ENCODE measurements at regions not wholly inside any gene's neighbourhood (a gene's known extent, or its start where the extent isn't known, plus 50 kb on each side); places are given as distances from the start of the nearest gene placed in this dataset.
"Not testable (repeated sequence)": the region's sequence is repeated elsewhere in the genome, so short reads cannot be mapped to it uniquely, and the experiment has no call there.

GRCh38 chr5:51559921-51560658, 176.8 kb downstream of the ISL1 start:
- DNase-seq = no peak

DNA sequence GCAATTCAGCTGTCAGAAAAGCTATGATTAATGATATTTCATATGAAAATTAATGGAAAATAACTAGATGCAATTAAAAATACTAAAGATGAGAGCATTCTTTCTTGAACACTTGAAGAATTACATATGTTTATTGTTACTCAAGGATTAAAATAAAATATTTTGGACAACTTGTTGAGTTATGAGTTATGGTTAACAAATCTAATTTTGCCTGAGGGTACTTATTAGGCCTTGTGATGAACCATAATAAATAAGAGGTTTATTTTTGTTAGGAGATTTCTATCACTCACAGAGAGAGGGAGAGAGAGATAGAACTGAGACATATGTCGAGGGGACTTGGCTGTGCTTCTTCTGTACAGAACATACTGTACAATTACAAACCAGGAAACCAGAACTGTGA, 183.7 kb downstream of the ISL1 start:
- DNase-seq = no peak

DNA sequence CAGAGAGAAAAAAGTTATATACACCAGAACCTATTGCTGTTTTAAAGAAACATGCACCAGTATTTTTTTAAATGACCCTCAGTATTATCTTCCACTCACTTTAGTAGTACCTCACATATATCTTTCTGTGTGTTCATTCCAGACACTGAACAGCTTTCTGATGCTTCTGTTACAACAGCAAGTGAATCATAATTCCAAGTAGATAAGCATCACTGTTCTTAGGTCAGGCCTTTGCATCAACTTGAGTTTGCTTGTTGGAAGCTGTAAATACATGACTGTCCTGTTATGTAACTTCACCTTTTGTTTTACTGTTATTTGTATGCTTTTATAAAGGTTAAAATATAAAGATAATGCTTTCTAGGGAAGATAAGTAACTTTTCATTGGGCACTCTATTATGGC, 184.4 kb downstream of the ISL1 start:
- no peak for DNase-seq

- DNase-seq = no peak
These were observed 190.6 kb downstream of the ISL1 start for GRCh38 chr5:51573835-51574234.

- no peak for DNase-seq
These were observed 199.7 kb downstream of the ISL1 start for GRCh38 chr5:51582871-51583394.

GRCh38 chr5:51598026-51598425, 214.8 kb downstream of the ISL1 start:
- no peak for DNase-seq

DNA sequence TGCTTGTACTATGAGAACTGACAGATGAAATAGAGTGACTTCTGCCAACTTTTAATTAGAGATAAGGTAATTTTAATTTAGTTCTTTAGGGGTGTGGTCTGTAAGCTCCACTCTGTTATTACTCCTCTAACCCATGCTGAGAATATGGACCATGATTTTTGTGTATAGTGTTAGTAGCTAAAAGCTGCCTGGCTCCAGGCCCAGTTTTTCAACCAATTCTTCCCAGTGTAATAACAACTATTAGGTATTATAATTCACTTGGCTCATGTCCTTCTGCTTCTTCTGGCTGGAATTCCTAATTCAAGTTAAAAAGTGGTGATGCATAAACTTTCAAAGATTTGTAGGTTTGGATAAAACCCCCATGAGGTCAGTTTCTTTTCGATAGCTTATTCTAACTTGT, 216.3 kb downstream of the ISL1 start:
- DNase-seq = peak; percentile 53

- no peak for DNase-seq
These were observed 221.1 kb downstream of the ISL1 start for GRCh38 chr5:51604324-51604723.

DNA sequence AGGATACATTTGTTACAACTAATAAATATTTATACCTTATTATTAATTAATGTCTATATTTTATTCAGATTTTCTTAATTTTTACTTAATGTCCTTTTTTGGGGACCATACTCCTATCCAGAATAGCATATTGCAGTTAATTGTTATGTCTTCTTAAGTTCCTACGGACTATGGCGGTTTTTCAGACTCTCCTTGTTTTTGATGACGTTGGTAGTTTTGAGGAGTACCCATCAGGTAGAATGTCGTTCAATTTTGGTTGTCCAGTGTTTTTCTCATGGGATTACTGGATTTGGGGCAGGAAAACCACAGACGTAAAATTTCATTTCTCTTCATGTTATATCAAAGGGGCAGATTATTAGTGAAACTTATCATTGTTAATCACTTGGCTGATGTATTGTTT, 223.7 kb downstream of the ISL1 start:
- no peak for DNase-seq

- no peak for DNase-seq
These were observed 235.0 kb downstream of the ISL1 start for GRCh38 chr5:51618234-51618633.

DNA sequence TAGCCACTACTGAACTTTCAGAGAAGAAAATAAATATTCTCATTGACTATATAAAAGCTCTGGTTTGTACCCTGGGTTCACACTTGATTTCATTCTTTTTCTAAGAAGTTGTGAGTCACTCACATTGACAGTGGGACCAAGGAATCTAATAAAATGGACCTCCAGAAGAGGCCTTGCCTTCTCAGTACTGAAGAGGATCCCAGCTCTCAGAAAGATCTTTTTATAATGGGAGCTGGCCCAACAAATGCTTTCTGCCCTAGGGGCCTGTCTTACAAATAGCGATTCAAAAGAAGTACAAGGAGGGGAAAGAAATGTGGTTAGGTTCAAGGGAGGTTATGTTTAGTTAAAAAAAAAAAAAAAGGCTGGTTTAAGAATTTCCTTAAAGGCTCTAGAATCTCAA, 237.9 kb downstream of the ISL1 start:
- DNase-seq = no peak

GRCh38 chr5:51622161-51622790, 239.0 kb downstream of the ISL1 start:
- no peak for DNase-seq

DNA sequence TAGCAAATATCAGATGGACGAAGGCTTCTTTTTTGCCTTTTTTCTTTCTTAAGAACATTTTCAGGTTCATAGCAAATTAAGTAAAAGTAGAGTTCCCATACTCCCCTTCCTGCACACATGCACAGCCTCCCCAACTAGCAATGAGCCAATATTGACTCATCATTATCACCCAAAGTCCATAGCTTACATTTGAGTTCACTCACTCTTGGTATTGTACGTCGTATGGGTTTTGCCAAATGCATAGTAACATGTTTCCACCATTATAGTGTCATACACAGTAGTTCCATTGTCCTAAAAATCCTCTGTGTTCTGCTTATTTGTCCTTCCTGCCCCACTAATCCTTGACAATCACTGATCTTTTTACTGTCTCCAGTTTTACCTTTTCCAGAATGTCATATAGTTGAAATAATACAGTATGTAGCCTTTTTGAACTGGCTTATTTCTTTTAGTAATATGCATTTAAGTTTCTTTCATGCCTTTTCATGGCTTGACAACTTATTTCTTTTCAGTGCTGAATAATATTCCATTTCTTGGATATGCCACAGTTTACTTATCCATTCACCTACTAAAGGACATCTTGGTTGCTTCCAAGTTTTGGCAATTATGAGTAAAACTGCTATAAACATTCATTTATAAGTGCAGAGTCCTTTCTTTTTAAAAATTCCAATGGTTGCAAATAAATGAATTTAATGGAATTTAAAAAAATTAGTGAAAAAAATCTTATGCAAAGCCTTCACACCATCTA, 242.1 kb downstream of the ISL1 start:
- no peak for DNase-seq

GRCh38 chr5:51632027-51632426, 248.8 kb downstream of the ISL1 start:
- DNase-seq = no peak

GRCh38 chr5:51632793-51633192, 249.5 kb downstream of the ISL1 start:
- DNase-seq = no peak

GRCh38 chr5:51636973-51637372, 253.7 kb downstream of the ISL1 start:
- not testable (repeated sequence) for DNase-seq

DNA sequence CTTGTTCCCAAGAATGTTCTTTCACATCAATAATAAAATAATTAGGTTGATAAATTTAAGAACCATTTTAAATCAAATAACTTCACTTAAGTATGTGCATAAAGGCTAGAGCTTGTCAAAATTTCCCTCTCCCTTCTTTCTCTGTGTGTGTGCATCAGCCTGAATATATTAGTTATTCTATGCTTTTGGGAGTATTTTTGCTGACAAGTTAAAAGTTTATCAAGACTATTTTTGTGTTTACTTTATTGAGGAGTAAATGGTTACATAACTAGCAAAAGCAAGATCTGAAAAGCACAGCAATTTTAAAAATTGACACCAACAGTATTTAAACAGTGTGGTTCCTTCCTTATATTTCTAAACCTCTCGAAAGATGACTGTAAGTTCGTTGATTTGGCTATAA, 261.7 kb downstream of the ISL1 start:
- no peak for DNase-seq

DNA sequence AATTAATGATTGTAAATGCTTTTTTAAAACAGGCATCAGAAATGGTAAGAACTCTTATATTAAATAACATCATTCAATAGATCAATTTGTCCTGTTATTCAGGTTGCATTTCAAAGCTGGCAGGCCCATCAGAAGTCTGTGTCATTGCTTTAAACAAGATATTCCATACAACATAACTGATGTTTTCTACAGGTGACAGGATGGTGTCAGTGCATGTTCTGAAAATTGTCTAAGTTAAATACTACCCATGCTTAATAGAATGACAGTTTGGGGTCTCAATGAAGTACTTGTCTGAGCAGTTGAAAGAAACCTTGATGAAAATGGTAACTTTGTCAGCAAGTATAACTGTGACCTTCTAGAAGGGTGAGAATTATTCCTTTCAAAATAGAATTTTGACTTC, 263.2 kb downstream of the ISL1 start:
- DNase-seq = no peak

DNA sequence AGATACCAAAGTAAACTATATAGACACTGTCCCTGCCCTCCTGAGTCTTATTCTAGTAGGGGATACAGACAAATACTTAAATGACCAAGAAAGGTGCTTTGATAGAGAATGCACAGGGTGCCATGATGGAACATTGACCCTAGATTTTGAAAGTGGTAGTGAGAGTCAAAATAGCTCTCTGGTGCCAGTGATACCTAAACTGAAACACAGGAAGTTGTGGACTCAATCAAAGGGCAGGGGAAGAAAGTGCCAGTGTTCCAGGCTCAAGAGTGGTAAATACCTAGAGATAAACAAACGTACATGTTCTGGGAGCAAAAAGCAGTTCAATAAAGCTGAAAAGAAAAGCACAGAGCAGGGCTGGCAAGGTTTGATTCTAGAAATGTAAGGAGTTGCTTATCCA, 267.6 kb downstream of the ISL1 start:
- no peak for DNase-seq

- no peak for DNase-seq
These were observed 268.2 kb downstream of the ISL1 start for GRCh38 chr5:51651476-51651875.

DNA sequence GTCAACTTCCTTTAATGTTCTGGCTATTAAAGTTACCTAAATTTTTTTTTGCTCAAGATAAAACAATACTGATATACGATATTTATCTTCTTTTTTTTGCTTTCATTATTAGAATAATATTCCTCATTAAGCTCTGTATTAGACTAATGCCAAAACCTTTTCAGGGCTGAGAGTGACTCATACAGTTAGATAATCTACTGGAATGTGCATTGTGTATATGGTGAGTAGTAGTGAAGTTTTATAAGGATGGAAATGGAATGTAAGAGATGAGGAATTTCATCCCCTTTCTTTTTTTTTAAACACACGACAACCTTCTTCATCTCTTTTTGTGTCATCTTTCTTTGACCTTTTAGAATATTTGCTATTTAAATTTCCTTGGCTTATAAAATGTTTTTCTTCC, 268.6 kb downstream of the ISL1 start:
- DNase-seq = no peak

- no peak for DNase-seq
These were observed 269.7 kb downstream of the ISL1 start for GRCh38 chr5:51652980-51653379.

- no peak for DNase-seq
These were observed 274.3 kb downstream of the ISL1 start for GRCh38 chr5:51657340-51658240.
